Stimulated activated CD8-positive, alpha-beta memory T cell treated with anti-CD3 and anti-CD28 coated beads, Interleukin-7, amount 100 ng/mL, for 24 hours (primary cell): ENCODE measurements at regions not wholly inside any gene's neighbourhood (a gene's known extent, or its start where the extent isn't known, plus 50 kb on each side); places are given as distances from the start of the nearest gene placed in this dataset.
"Not testable (repeated sequence)": the region's sequence is repeated elsewhere in the genome, so short reads cannot be mapped to it uniquely, and the experiment has no call there.

Source experiments
- DNase-seq: peaks from one replicate; pipeline ENCODE4 v3.0.0-alpha.2; 2020; ENCODE audit warnings: low read depth

DNA sequence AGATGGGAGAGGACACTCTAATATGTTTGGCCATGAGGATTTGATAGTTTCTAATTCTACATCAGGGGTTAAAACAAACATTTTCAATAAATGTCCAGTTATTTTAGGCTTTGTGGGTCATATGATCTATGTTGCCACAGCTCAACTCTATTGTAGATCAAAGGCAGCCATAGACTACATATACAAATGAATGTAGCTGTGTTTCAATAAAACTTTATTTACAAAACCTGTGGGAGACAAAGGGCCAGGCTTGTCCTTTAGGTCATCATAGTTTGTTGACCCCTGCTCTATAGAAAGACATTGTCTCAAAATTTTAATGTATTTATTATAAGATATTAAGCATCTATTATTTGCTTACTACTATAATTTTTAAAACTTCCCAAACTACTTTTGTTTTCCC lies 325.4 kb upstream of the MEF2C start:
- DNase-seq: no peak

DNA sequence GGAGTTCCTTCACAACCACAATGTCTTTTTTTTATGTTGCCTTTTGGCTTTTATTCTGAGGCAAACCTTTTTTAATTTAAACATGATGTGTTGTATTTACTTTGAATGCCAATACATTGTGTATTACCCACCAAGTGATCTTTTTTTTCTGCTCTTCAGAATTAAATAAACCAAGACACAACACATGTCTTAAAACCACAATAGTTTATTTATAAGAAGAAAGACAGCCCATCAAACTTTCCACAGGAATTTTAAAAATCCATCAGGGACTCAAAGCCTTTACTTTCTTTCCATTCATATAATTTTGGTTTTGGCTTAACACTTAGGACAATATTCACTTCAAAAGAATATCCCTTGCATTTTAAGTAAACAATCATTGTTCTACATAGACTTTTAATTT lies 321.8 kb upstream of the MEF2C start:
- DNase-seq: no peak

DNA sequence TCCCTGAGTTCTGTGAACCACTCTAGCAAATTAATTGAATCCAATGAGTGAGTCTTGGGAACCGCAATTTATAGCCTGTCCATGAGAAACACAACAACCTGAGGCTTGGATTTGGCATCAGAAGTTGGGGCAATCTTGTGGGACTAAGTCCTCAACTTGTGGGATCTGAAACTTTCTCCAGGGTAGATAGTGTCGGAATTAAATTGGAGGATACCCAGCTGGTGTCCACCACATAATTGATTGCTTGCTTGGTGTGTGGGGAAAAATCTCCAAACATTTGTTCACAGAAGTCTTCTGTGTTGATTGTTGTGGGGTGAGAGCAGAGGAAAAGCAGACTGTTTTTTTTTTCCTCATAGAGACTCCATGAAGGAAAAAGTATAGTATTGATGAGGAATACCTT lies 320.6 kb upstream of the MEF2C start:
- DNase-seq: no peak

DNA sequence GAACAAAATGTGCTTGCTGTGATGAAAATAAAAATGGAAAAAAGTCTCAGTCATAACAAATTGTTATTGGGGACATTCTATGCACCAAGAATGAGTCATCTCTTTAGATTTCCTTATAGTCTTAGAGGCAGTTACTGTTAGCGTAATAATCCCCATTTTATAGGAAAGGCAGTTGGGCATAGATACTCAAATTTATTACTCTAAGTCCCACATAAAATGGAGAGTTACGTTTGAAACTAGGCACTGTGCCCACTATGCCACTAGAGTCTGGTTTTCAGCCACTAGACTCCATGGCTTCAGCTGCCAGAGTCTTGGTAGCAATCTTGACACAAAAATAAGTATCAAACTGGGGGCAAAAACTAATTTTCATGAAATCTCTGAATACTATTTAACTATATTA lies 317.9 kb upstream of the MEF2C start:
- no peak for DNase-seq

DNA sequence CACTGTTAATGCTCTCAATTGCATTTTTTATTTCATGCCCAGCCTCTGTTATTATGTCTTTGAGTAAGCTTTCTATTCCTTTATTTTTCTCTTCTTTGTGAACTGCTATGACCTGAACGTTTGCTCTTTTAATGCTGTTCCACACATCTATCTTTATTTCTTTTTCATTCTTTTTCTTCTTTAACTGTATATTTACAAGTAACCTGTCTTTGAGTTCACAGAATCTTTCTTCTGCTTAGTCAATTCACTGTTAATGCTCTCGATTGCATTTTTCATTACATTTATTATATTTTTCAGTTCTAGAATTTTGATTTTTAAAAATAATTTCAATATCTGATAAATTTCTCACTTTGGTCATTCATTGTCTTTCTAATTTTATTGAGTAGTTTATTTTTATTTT lies 316.3 kb upstream of the MEF2C start:
- DNase-seq: no peak

DNA sequence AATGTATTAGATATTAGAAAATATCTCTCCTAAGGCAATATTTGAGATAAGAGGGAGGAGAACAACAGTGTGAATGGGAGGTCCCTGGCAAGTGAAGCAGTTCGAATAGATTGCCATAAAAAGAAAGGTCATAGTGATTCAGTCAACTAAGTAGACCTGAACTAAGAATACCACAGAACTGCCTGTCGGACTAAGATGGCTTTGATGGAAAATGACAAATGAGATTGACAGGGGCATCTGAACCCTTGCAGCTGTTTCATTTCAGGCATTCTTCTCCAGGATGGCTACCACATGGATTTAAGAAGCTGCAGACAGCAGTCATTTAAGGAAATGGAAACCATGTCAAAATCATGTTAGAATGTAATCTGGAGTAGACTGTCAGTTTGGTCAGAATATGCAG lies 308.4 kb upstream of the MEF2C start:
- no peak for DNase-seq

DNA sequence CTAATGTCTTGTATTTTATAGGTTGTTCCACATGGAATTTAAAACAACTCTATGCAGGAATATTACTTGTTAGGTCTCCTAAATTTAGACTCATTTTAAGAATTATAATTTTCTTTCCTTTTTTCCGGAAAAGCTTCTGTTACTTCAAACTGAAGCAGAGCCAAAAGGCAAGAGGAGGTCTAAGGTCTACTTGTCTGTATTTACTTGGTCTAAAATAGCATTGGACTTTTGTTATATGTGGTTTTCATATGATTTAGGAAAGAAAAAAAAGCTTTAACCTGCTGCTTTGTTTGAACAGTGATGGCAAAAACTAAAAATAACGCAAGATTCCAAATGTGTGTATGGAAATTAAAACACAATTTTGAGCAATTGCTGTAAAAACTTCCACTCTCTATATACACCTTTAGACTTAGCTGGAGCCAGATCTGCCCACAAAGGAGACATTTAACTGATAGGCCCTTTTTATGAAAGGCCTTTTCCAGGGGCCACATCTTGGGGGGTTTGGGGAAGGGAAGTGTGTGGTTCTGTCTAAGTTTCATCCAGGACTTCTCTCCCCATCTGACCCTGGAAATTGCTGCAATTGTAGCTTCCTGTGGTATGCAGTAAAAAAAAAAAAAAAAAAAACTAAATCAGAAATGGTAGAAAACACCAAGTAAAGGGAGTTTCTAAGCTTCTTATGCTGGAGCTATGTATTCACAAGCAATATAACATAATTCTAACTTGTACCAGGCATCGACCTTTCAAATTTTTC lies 307.7 kb upstream of the MEF2C start:
- no peak for DNase-seq

DNA sequence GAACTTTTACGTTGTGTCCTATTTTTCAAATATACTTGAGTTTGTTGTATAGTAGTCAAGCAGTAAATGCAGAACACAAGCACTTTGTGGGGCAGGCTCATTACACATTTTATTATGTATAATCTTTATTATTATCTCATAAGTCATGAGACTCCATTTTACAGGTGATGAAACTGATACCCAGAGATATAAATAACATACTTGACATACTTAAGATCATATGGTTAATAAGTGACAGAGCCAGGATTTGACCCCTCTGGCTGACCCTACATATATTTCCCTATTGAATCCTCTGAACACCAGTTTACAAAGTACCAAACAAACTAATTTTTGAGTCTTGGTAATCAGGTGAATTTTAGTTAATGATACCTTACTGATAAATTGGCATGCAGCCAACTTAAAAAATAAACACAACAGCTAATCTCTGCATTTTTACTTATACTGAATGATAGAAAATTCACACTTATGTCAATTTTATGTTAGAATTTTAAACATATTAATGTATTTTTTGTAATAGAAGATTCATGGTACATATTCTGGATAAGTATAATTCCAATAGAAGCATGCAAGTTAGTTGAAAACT lies 305.0 kb upstream of the MEF2C start:
- no peak for DNase-seq

DNA sequence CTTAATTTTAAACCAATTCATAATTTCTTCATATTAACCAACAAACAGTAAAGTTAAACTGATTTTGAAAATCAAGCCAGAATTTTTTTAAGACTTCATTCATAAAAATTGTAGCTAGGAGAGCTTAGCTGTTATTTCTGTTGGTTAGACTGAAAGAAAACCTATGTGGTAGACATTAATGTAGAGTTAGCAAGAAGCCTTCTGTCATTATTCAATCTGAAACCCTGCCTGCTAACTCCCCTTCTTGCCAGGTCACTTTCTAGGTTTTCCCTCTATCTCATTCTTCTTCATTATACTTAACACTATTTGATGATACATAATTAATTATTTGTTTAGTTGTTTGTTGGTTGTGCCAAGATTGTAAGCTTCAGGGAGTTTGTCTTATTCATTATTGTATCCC lies 304.3 kb upstream of the MEF2C start:
- no peak for DNase-seq

DNA sequence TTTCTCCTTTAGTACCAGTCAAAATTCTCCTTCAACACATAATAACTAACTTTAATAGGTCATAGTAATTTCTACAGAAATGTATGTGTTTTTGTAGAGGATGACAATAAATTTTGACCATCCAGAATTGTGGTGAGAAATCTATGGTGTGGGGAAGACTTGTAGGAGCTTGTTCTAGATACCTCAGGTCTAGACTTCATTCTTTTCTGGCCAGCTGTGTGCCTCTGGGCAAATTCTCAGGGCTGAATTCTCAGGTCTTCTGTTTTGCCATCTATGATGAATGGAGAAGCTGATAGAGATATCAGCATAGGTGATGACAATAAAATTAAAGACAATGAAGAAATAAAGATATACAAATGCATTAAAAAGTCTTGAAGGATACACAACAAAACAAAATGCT lies 298.6 kb upstream of the MEF2C start:
- no peak for DNase-seq

DNA sequence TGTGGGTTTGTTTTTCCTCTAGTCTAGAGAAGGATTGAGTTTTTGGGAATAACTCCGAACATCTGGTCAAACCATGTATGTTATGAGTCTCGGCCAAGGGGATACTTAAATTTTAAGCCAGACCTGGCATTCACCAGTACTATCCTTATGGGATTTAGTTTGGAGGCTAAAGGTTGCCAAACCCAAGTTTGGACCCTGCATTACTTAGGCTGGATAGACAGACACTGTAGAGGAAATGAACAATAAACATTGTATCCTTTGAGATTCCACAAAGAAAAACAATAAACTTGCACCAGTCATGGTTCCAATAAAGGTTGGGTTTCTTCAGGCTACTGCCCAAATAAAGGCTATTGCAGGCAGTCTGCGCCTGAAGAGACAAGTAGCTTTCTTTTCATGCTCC lies 296.7 kb upstream of the MEF2C start:
- DNase-seq: no peak

DNA sequence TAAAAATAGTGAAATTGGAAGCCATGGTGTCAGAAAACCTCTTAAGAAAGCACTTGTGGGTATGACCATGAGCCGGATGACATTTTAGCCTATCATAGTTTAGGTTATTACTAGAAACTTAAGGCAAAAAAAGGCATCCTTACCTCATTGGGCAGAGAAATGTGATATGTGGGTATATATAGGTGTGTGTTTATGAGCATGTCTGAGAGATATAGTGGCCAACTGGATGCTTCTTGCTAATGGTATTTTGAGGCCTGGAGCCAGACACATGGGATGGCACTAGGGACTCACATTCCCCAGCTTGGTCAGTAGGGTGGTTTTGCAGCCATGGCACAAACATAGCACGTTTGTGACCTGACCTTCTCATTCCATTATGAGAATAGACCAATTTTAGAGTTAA lies 295.6 kb upstream of the MEF2C start:
- DNase-seq: no peak

DNA sequence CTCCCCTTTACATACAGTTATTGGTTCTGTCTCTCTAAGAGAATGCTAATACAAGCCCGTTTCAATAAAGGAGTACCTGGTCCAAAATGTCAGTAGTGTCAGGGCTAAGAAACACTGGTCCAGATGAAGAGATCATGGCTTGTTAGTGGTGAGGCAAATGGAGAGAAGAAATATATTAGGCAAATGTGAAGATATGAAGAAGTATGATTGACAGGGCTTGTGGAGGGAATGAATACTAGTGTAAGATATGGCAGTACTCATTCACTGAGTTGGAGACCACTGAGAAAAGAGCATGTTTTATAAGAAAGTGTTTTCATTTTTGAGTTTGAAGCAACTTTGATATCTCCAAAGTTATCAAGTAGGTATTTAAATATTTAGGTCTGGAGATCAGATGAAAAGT lies 290.5 kb upstream of the MEF2C start:
- no peak for DNase-seq

DNA sequence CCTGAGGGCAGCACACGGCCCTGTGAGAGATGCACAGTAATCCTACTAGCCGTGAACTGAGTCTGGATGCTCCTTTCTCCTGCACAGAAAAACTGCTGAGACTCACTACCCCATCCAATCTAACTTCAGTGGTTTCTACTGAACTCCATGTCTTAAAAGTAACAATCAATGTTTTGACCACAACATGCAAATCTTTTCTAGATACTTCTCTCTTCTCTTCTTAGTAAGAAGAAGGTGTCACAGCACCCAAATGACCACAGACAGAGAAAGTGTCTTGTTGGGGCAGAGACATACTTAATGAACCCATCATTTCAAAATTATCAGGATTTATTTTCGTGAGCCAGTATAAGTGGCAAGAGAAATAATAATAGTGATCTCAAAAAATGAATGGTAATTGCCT lies 285.8 kb upstream of the MEF2C start:
- DNase-seq: no peak

DNA sequence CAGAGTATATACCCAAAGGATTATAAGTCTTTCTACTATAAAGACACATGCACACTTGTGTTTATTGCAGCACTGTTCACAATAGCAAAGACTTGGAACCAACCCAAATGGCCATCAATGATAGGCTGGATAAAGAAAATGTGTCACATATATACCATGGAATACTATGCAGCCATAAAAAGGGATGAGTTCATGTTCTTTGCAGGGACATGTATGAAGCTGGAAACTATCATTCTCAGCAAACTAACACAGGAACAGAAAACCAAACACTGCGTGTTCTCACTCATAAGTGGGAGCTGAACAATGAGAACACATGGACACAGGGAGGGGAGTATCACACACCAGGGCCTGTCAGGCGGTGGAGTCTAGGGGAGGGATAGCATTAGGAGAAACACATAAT lies 281.7 kb upstream of the MEF2C start:
- not testable (repeated sequence) for DNase-seq

DNA sequence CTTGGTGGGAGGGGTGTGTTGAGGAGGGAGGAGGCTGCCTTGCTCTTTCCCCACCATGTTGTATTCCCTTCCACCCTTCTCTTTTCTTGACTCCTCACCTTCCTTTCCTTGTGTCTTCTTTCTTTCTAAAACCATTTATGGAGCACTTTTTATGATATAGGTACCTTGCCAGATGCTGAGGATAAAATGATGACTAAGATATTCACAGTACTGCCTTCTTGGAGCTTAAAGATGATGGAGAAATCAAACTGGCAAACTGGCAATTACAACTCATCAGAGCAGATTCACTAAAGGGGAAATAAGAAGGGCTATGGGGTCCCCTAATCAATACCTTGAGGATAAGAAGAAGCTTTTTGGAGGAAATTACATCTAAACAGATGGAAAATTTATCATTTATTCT lies 273.2 kb upstream of the MEF2C start:
- DNase-seq: no peak

DNA sequence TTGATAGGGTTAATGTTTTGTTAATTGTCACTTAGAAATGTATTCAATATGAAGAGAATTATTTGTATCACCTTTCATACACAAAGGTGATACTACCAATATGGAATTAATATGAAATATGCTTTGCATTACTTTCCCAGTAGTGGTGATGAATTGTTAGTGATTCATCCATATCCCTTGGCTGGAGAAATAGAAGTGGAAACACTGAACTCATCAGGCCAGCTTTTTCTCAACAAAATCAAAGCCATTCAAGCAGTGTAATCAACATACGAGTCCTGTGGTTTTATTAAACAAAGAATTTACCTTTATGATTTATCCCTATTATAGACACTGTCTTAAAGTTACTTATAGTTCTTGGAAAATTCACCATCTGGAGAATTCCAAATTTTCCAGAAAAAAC lies 264.0 kb upstream of the MEF2C start:
- no peak for DNase-seq

DNA sequence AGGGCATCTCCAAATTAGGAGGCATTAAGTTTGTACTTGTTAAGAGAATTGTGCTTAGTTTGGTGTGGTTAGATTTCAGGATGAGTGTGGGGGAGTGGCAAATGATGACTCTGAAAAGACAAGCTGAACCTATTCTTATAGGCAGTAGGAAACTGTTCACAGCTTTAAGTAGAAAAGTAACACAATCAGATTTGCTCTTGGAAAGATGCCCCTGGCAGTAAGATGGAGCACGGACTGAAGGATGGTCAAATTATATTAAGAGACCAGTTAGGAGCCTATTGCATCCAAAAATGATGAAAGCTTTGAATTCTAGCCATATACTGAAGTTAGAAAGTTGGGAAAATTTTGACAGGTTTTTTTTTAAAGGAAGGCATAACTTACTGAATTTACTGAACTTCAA lies 254.2 kb upstream of the MEF2C start:
- DNase-seq: no peak

DNA sequence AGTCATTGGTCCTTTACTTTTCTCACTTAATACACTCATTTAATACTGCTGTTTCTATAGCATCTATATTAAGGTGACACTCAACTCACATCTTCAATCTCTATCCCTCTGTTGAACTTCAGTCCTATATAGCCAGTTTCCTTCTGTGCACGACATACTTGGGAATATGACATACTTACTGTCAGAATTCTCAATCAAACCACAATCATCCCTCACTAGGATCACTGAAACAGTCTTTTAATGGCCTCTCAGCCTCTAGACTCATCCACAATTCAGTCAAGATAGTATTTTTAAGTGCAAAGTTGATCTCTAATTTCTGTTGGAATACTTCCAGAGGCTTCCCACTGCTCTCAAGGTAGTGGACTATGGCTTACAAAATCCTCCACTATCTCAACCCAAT lies 251.0 kb upstream of the MEF2C start:
- DNase-seq: no peak

DNA sequence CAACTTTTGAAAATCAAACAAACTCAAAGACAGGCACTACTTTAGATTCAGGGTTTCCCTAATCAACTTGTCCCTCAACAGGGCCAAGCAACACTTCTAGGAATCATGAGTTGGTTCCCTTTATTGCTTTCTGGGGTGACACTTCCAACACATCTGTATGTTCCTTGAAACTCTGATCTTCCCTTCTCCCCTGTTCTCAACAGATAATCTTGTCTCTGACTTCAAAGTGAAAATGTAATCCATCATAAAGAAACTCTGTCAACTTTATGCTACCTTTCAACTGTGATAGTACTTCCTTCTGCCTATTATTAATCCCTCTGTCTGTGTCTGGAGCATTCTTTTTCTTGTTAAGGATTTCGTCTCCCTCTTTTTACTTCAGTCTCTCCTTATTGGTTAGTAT lies 250.1 kb upstream of the MEF2C start:
- DNase-seq: no peak

DNA sequence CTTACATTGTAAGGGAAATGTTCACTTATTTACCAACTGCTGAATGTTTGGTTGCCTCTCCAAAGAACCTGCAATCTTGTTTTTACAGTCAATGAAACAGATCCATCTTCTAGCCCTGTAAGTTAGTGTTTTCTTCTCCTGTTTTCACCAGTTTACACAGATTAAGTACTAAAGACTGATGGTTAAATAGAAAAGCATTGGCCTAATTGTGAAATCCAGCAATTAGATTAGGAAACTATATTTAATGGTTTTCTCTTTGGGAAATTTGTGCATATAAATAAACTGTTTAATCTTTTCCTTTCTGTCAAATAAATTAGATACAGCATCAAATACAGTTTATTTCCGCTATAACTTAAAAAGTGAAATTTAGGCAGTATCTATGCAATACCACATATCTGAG lies 247.9 kb upstream of the MEF2C start:
- no peak for DNase-seq

DNA sequence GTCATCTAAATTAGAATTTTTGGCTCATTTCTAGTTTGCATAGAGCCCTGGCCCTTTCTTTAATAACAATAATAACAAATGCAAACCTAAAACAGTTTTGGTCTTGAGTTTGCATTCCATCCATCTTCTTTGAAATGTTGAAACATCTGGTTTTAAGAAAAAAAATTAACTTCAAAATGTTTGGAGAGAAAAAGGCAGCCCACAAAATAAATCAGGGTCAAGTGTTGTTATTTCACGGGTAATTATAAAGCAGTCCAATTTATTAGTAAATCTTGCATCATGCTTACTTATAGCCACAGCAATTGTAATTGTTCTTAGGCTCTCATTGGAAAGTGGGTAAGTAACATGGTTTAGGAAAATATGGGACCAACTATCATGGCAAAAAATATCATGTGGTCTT lies 247.0 kb upstream of the MEF2C start:
- DNase-seq: no peak

DNA sequence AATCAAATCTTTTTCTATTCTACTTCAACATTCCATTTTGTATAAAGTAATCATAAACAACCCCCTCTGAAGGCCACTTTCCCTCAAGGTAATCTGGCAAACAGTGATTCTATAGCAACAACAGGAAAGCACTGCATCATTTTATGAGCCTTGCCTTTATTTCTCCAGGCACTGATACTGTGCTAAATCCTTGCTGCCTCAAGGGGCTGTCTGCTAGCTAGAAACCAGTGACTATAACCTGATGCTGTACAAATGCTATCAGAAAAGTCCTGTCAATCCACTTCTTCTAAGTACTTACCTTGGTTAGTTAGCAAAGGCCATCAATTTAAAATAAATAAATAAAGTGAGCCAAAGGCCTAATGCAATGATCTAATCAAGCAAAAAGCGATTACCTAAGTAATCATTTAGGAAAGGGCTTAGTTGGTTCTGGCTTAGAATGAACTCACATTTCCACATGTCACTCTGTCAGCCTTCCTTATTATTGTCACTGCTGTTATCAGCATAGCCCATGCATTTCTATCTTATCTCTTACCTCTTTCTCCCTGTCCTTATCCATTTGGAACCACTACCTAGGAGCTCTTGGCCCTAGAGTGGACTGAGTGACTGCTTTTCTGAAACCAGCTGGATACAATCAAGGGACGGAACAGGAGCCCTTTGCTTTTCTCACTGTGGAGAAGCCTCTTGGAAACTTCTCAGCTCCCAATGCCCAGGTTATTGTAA lies 246.1 kb upstream of the MEF2C start:
- no peak for DNase-seq

DNA sequence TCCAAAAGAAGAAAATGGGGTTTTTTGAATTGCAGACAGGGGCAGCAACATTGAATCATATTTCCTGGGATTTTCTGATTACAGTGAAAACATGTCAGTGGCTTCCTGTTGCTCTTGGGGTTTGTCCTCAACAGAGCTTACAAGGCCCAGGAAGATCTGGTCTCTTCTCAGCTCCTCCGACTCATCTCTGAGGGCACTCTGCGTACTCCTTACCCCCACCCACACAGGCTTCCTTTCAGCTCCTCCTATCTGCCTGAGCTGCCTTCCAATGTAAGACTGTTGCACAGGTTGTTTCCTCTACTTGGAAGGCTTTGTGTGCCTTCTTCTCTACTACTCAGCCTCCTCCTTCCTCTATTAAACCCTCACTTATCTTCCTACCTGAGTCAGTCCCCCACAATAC lies 245.1 kb upstream of the MEF2C start:
- DNase-seq: no peak
